Peyer's patch (tissue), 4 donors: ENCODE measurements at regions not wholly inside any gene's neighbourhood (a gene's known extent, or its start where the extent isn't known, plus 50 kb on each side); places are given as distances from the start of the nearest gene placed in this dataset.

ENCODE experiments used
- DNase-seq, 3 donors: peaks; one replicate each; pipeline ENCODE4 v3.0.0-alpha.2; 2017 to 2019
- H3K27ac ChIP-seq, 4 donors: fragments of 200-600 bp; sonication (generic); one replicate each; pipeline ENCODE4 v1.5.1; 2016 to 2019
- H3K27me3 ChIP-seq, 2 donors: fragments of 200-600 bp; sonication (generic); one replicate each; pipeline ENCODE4 v1.5.1; 2019
- H3K36me3 ChIP-seq, 3 donors: fragments of 200-600 bp; sonication (generic); one replicate each; pipeline ENCODE4 v1.5.1; 2016 to 2019
- H3K4me1 ChIP-seq, 4 donors: fragments of 200-600 bp; sonication (generic); one replicate each; pipeline ENCODE4 v1.5.1; 2016 to 2019
- H3K4me3 ChIP-seq, 4 donors: fragments of 200-600 bp; sonication (generic); 1 replicate in 3 of 4; 2 replicates in 1 of 4; pipeline ENCODE4 v1.5.1; 2016 to 2019; ENCODE audit warnings: mild to moderate bottlenecking in 1 of 4
- H3K9me3 ChIP-seq, 4 donors: fragments of 200-600 bp; sonication (generic); one replicate each; pipeline ENCODE4 v1.5.1; 2016 to 2019; ENCODE audit warnings: mild to moderate bottlenecking in 1 of 4
- CTCF ChIP-seq, 6 experiments: fragments of 450-650 bp in 4 of 6; fragments of 200-600 bp in 2 of 6; sonication (generic) in 1 of 6; IDR thresholded peaks; one replicate each; pipeline ENCODE4 v1.5.1; 2017 to 2019; ENCODE audit warnings: antibody characterized with exemption in 6 of 6, mild to moderate bottlenecking in 3 of 6, moderate library complexity in 1 of 6
- POLR2A ChIP-seq, 2 donors: fragments of 450-650 bp; IDR thresholded peaks; one replicate each; pipeline ENCODE4 v1.5.1; 2017; ENCODE audit warnings: antibody characterized with exemption in 2 of 2, mild to moderate bottlenecking in 2 of 2, moderate library complexity in 2 of 2

GRCh38 chr4:18934197-18934596 lies 912.6 kb upstream of the LCORL start:
- no peak overlapping the region for H3K4me3 ChIP-seq
- H3K9me3 ChIP-seq = no peaks in the 10 kb centered on the region
- H3K27me3 ChIP-seq = no peaks in the 10 kb centered on the region
- no peak for DNase-seq
- no peaks in the 10 kb centered on the region for H3K36me3 ChIP-seq
- H3K4me1 ChIP-seq = no peaks in the 10 kb centered on the region
- TF ChIP-seq POLR2A (IDR thresholded peaks at IDR 0.05) (no peak), CTCF (IDR thresholded peaks at IDR 0.05) (no peak)
- H3K27ac ChIP-seq = no peak overlapping the region

- no peaks in the 10 kb centered on the region for H3K9me3 ChIP-seq
- no peak overlapping the region for H3K4me3 ChIP-seq
- H3K4me1 ChIP-seq = no peaks in the 10 kb centered on the region
- no peak for DNase-seq
- no peak for TF ChIP-seq CTCF (IDR thresholded peaks at IDR 0.05)
- no peaks in the 10 kb centered on the region for H3K36me3 ChIP-seq
- no peaks in the 10 kb centered on the region for H3K27me3 ChIP-seq
- no peak overlapping the region for H3K27ac ChIP-seq
Measured at GRCh38 chr4:18932730-18933339, 911.3 kb upstream of the LCORL start.

- no peaks in the 10 kb centered on the region for H3K9me3 ChIP-seq
- H3K36me3 ChIP-seq = no peaks in the 10 kb centered on the region
- H3K27me3 ChIP-seq = no peaks in the 10 kb centered on the region
- TF ChIP-seq POLR2A (IDR thresholded peaks at IDR 0.05) (no peak), CTCF (IDR thresholded peaks at IDR 0.05) (no peak)
- no peaks in the 10 kb centered on the region for H3K4me1 ChIP-seq
- no peak overlapping the region for H3K4me3 ChIP-seq
- DNase-seq = no peak
- H3K27ac ChIP-seq = no peak overlapping the region
Measured at GRCh38 chr4:18931643-18932377, 910.3 kb upstream of the LCORL start.

GRCh38 chr4:18930487-18930886 lies 908.9 kb upstream of the LCORL start:
- no peaks in the 10 kb centered on the region for H3K9me3 ChIP-seq
- DNase-seq = no peak
- H3K27ac ChIP-seq = no peak overlapping the region
- H3K4me1 ChIP-seq = no peaks in the 10 kb centered on the region
- H3K27me3 ChIP-seq = no peaks in the 10 kb centered on the region
- H3K4me3 ChIP-seq = no peak overlapping the region
- no peaks in the 10 kb centered on the region for H3K36me3 ChIP-seq
- no peak for TF ChIP-seq POLR2A (IDR thresholded peaks at IDR 0.05)
- TF ChIP-seq CTCF (IDR thresholded peaks at IDR 0.05) = no peak

- DNase-seq = no peak
- TF ChIP-seq POLR2A (IDR thresholded peaks at IDR 0.05) (no peak), CTCF (IDR thresholded peaks at IDR 0.05) (no peak)
- H3K9me3 ChIP-seq = no peaks in the 10 kb centered on the region
- H3K4me1 ChIP-seq = no peaks in the 10 kb centered on the region
- H3K27me3 ChIP-seq = no peaks in the 10 kb centered on the region
- H3K4me3 ChIP-seq = no peak overlapping the region
- H3K27ac ChIP-seq = no peak overlapping the region
- H3K36me3 ChIP-seq = no peaks in the 10 kb centered on the region
Measured at GRCh38 chr4:18923496-18924161, 902.1 kb upstream of the LCORL start.
